H9 (cell line): ENCODE measurements at regions not wholly inside any gene's neighbourhood (a gene's known extent, or its start where the extent isn't known, plus 50 kb on each side); places are given as distances from the start of the nearest gene placed in this dataset.

Source experiments
- DNase-seq: peaks from one replicate; pipeline ENCODE4 v3.0.0-alpha.2; 2017
- H2AFZ ChIP-seq: one replicate; pipeline ENCODE4 v1.6.1; 2013; ENCODE audit warnings: mild to moderate bottlenecking, low read length, control low read depth, moderate library complexity
- H2AK5ac ChIP-seq: 2 replicates; pipeline ENCODE4 v1.6.1; 2013; ENCODE audit warnings: low read length, control low read depth, mixed read lengths; ENCODE audit not compliant: insufficient read length
- H2BK120ac ChIP-seq: one replicate; pipeline ENCODE4 v1.6.1; 2013; ENCODE audit warnings: low read depth, mild to moderate bottlenecking, low read length, control low read depth, inconsistent platforms; ENCODE audit not compliant: poor library complexity, severe bottlenecking
- H2BK12ac ChIP-seq: 2 replicates; pipeline ENCODE4 v1.6.1; 2013; ENCODE audit warnings: low read length, control low read depth, mixed read lengths, low read depth; ENCODE audit not compliant: insufficient read length
- H2BK15ac ChIP-seq: 2 replicates; pipeline ENCODE4 v1.6.1; 2013; ENCODE audit warnings: low read depth, low read length, control low read depth
- H2BK20ac ChIP-seq: one replicate; pipeline ENCODE4 v1.6.1; 2013; ENCODE audit warnings: low read depth, mild to moderate bottlenecking, low read length, control low read depth, inconsistent platforms; ENCODE audit not compliant: poor library complexity, severe bottlenecking
- H2BK5ac ChIP-seq: 2 replicates; pipeline ENCODE4 v1.6.1; 2013; ENCODE audit warnings: low read length, control low read depth, mixed read lengths; ENCODE audit not compliant: insufficient read length
- H3K14ac ChIP-seq: 2 replicates; pipeline ENCODE4 v1.6.1; 2013; ENCODE audit warnings: low read length, control low read depth; ENCODE audit not compliant: insufficient read depth
- H3K18ac ChIP-seq: 2 replicates; pipeline ENCODE4 v1.6.1; 2013; ENCODE audit warnings: low read depth, mild to moderate bottlenecking, mixed read lengths, low read length, control low read depth; ENCODE audit not compliant: insufficient read length
- H3K23ac ChIP-seq: 2 replicates; pipeline ENCODE4 v1.6.1; 2013; ENCODE audit warnings: low read length, control low read depth, mixed read lengths, low read depth; ENCODE audit not compliant: insufficient read length
- H3K23me2 ChIP-seq: 2 replicates; pipeline ENCODE4 v1.6.1; 2013; ENCODE audit warnings: low read depth, mild to moderate bottlenecking, mixed read lengths, low read length, control low read depth; ENCODE audit not compliant: insufficient read length, poor library complexity, severe bottlenecking
- H3K27ac ChIP-seq: 2 replicates; pipeline ENCODE4 v1.5.1; 2013; ENCODE audit warnings: low read length, control low read depth, mixed read lengths, low read depth; ENCODE audit not compliant: insufficient read length
- H3K27me3 ChIP-seq: 2 replicates; pipeline ENCODE4 v1.6.1; 2013; ENCODE audit warnings: low read length, control low read depth, inconsistent platforms; ENCODE audit not compliant: insufficient read depth
- H3K4ac ChIP-seq: 2 replicates; pipeline ENCODE4 v1.6.1; 2013; ENCODE audit warnings: low read depth, mild to moderate bottlenecking, control low read depth, inconsistent platforms, low read length, moderate library complexity
- H3K4me1 ChIP-seq: 2 replicates; pipeline ENCODE4 v1.6.1; 2013; ENCODE audit warnings: low read length, control low read depth, inconsistent platforms; ENCODE audit not compliant: insufficient read depth
- H3K4me2 ChIP-seq: 2 replicates; pipeline ENCODE4 v1.6.1; 2013; ENCODE audit warnings: low read length, control low read depth, mixed read lengths; ENCODE audit not compliant: insufficient read length, insufficient read depth
- H3K56ac ChIP-seq: 2 replicates; pipeline ENCODE4 v1.6.1; 2013; ENCODE audit warnings: low read depth, mild to moderate bottlenecking, mixed read lengths, low read length, control low read depth; ENCODE audit not compliant: insufficient read length
- H3K79me1 ChIP-seq: 2 replicates; pipeline ENCODE4 v1.6.1; 2013; ENCODE audit warnings: low read depth, mild to moderate bottlenecking, moderate library complexity, low read length, control low read depth, inconsistent platforms; ENCODE audit not compliant: insufficient read depth, poor library complexity, severe bottlenecking
- H3K79me2 ChIP-seq: 2 replicates; pipeline ENCODE4 v1.6.1; 2013; ENCODE audit warnings: low read length, control low read depth, inconsistent platforms; ENCODE audit not compliant: insufficient read depth
- H3K9ac ChIP-seq: 2 replicates; pipeline ENCODE4 v1.6.1; 2013; ENCODE audit warnings: low read length, control low read depth, mixed read lengths; ENCODE audit not compliant: insufficient read length; ENCODE audit errors: extremely low read depth
- H3K9me3 ChIP-seq: one replicate; pipeline ENCODE4 v1.6.1; 2013; ENCODE audit warnings: low read depth, low read length, inconsistent platforms; ENCODE audit not compliant: control insufficient read depth
- H3T11ph ChIP-seq: one replicate; pipeline ENCODE4 v1.6.1; 2013; ENCODE audit warnings: mild to moderate bottlenecking, low read length, control low read depth, inconsistent platforms
- H4K20me1 ChIP-seq: one replicate; pipeline ENCODE4 v1.6.1; 2013; ENCODE audit not compliant: control insufficient read depth, insufficient read length, insufficient read depth
- H4K5ac ChIP-seq: 2 replicates; pipeline ENCODE4 v1.6.1; 2013; ENCODE audit warnings: low read depth, mild to moderate bottlenecking, mixed read lengths, low read length, control low read depth; ENCODE audit not compliant: insufficient read length
- H4K8ac ChIP-seq: replicated peaks from 2 replicates; pipeline ENCODE4 v1.6.1; 2013; ENCODE audit warnings: low read length, control low read depth, mixed read lengths, low read depth; ENCODE audit not compliant: insufficient read length
- H4K91ac ChIP-seq: 2 replicates; pipeline ENCODE4 v1.6.1; 2013; ENCODE audit warnings: low read depth, mild to moderate bottlenecking, moderate library complexity, mixed read lengths, low read length, control low read depth; ENCODE audit not compliant: insufficient read length
- H3K27ac Mint-ChIP-seq, 3 experiments: 2 replicates in 2 of 3; 3 replicates in 1 of 3; pipeline ENCODE4 v1.8.0; 2020 to 2021; ENCODE audit warnings: mixed read lengths in 3 of 3, mild to moderate bottlenecking in 1 of 3, moderate library complexity in 1 of 3
- H3K27me3 Mint-ChIP-seq: 2 replicates; pipeline ENCODE4 v1.8.0; 2021; ENCODE audit warnings: low read depth, mild to moderate bottlenecking, moderate library complexity, mixed read lengths
- H3K36me3 Mint-ChIP-seq, 3 experiments: 2 replicates in 2 of 3; 3 replicates in 1 of 3; pipeline ENCODE4 v1.8.0; 2020 to 2021; ENCODE audit warnings: low read depth in 3 of 3, mixed read lengths in 3 of 3; ENCODE audit not compliant: insufficient read depth in 1 of 3
- H3K4me1 Mint-ChIP-seq, 2 experiments: 2 replicates each; pipeline ENCODE4 v1.8.0; 2020; ENCODE audit warnings: mixed read lengths in 2 of 2
- H3K4me3 Mint-ChIP-seq, 2 experiments: 2 replicates in 1 of 2; 3 replicates in 1 of 2; pipeline ENCODE4 v1.8.0; 2020 to 2021; ENCODE audit warnings: mild to moderate bottlenecking in 2 of 2, mixed read lengths in 2 of 2, moderate library complexity in 1 of 2
- H3K9me3 Mint-ChIP-seq, 2 experiments: 2 replicates in 1 of 2; 3 replicates in 1 of 2; pipeline ENCODE4 v1.8.0; 2020; ENCODE audit warnings: mild to moderate bottlenecking in 2 of 2, mixed read lengths in 2 of 2, moderate library complexity in 1 of 2
- CTCF ChIP-seq: fragments of 200-600 bp; sonication (generic); conservative IDR thresholded peaks from 3 replicates; pipeline ENCODE4 v1.8.0; 2021; ENCODE audit warnings: antibody characterized with exemption, mild to moderate bottlenecking
- WGBS: extraction: QIAGEN DNeasy Blood & Tissue Kit; methylation state at CpG from one replicate; pipeline ENCODE4 v1.1.7; 2013; ENCODE audit warnings: missing lambda C conversion rate, low lambda C conversion rate, mixed read lengths; ENCODE audit not compliant: insufficient read length; ENCODE audit errors: extremely low coverage; 5-methylcytosine and 5-hydroxymethylcytosine counted together

DNA sequence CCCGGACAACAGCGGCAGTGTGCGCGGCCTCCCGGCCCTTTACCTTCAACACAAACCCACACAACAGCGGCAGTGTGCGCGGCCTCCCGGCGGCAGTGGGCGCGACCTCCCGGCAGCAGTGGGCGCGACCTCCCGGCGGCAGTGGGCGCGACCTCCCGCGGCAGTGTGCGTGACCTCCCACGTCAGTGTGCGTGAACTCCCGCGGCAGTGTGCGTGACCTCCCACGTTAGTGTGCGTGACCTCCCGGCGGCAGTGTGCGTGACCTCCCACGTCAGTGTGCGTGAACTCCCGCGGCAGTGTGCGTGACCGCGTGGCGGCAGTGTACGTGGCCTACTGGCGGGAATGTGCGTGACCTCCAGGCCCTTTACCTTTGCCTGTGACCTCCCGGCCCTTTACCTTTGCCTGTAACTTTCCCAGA is 576.6 kb upstream of the FRG1 start:
- no peak for DNase-seq
- H2AK5ac ChIP-seq, result no peak overlapping the region
- H3K79me2 ChIP-seq, result no peaks in the 10 kb centered on the region
- no peak for TF ChIP-seq CTCF
- H2BK20ac ChIP-seq, result no peak overlapping the region
- H2AFZ ChIP-seq, result no peak overlapping the region
- H4K91ac ChIP-seq, result no peak overlapping the region
- H3K27me3 Mint-ChIP-seq, result no peaks in the 10 kb centered on the region; the same call in 1 of the 2 replicates
- no peak overlapping the region for H3K56ac ChIP-seq
- no CpG with 5 or more reads among the region's 44 CpGs for WGBS
- H3K27ac Mint-ChIP-seq, result no peak overlapping the region
- no peak overlapping the region for H3K23ac ChIP-seq
- H4K5ac ChIP-seq, result no peak overlapping the region
- H4K8ac ChIP-seq, result no peak overlapping the region
- no peak overlapping the region for H3T11ph ChIP-seq
- no peak overlapping the region for H3K4me3 Mint-ChIP-seq
- H3K27me3 ChIP-seq, result no peaks in the 10 kb centered on the region
- no peak overlapping the region for H3K9ac ChIP-seq
- no peaks in the 10 kb centered on the region for H3K79me1 ChIP-seq
- no peak overlapping the region for H3K4ac ChIP-seq
- peaks cover 59 to 88% of the 10 kb centered on the region in 2 experiments for H3K9me3 Mint-ChIP-seq
- no peaks in the 10 kb centered on the region for H4K20me1 ChIP-seq
- no peaks in the 10 kb centered on the region for H3K23me2 ChIP-seq
- no peak overlapping the region for H3K27ac ChIP-seq
- H3K36me3 Mint-ChIP-seq, result peaks cover 1 to 5% (median 2%) of the 10 kb centered on the region in 3 experiments; a peak in 3 of 7 replicates
- H3K14ac ChIP-seq, result no peak overlapping the region
- no peak overlapping the region for H3K4me2 ChIP-seq
- no peak overlapping the region for H3K18ac ChIP-seq
- no peak overlapping the region for H2BK120ac ChIP-seq
- H3K4me1 Mint-ChIP-seq, result no peaks in the 10 kb centered on the region
- no peak overlapping the region for H2BK12ac ChIP-seq
- no peak overlapping the region for H2BK15ac ChIP-seq
- H2BK5ac ChIP-seq, result no peak overlapping the region
- peaks cover 13% of the 10 kb centered on the region for H3K9me3 ChIP-seq
- H3K4me1 ChIP-seq, result no peaks in the 10 kb centered on the region
